ENCODE measurements at regions not wholly inside any gene's neighbourhood (a gene's known extent, or its start where the extent isn't known, plus 50 kb on each side); places are given as distances from the start of the nearest gene placed in this dataset.

DNA sequence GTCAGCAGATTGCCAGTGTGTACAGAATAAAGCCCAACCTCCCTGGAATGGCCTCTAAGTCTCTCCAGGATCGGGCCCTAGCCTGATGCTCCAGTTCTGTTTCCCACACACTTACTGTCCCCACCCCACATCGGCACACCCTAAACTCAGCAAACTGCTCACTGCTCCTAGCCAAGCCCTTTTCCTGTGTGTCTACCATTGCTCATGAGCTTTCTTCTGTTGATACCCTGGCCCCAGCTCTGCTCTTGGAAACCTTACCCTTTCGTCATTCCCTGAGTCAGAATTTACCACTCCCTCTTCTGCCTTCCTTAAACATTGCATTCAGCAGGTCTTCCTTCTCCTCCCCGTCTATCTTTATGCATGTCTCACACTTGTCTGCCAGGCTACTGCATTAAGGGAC is 158.9 kb downstream of the TMX1 start:
- DNase-seq: peak; percentile 93

DNA sequence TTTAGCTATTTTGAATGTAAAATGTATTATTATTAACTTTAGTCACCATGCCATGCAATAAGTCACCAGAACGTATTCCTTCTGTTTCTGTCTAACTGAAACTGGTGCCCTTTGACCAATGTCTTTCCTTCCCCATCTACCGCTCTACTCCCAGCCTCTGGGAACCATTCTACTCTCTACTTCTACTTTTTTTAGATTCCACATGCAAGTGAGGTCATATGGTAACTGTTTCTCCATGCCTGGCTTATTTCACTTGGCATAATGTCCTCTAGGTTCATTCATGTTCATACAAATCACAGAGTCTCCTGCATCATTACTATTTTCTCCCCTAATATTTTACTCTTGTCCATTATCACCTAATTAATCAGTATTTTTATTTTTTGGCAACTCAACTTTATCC is 160.1 kb downstream of the TMX1 start:
- no peak for DNase-seq

DNA sequence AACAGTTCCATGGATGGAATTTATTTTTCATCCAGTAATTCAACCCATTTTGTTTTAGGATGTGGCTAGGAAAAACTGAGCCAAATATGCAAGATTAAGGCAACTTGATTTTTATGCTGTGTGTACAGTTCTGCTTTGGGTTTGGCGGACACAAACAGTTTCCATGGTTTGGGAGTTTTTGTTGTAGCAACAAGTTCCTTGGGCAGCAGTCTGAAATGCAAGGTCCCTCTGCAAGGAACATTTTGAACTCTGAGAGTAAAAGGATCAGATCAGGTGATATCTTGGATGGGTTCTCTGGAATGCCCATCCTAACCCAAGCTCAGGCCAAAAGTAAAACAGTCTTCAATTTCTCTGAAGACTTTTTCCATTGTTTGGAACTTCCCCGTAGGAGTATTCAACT is 161.2 kb downstream of the TMX1 start:
- DNase-seq: no peak

DNA sequence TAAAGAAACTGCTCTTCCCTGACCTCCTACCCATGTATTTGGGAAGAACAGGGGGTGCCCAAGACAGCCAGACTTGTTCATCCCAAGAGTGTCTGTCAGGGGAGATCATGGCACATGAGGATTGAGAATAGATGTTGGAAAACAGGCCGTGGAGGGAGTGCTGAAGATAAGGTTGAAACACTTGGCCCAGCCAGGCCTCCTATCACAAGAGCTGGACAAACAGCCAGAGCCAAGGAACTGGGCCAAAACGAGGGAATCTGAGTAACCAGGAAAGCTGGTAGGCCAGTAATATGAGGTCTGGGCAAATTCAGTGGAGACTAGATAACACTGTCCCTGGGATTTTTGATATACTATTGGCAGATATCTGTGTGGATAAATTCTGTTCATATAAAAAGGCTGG is 161.7 kb downstream of the TMX1 start:
- DNase-seq: no peak

DNA sequence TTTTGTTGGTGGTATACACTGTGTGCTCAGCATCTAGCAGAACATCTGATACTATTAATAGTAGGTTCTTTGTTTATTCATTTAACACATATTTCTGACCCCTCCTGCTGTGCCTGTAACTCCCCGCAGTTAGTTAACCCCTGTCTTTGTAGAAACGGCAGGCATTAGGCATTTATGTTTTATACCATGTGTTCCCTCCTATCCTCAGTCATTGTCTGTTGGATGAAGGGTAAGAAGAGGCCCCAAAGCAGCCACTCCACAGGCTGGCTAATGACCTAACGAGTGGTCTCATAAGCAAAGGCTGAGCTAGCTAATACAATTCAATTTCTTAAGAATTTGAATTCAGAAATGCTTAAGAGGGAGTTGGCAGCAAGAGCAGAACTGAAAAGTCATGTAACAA is 170.8 kb downstream of the TMX1 start:
- DNase-seq: peak; percentile 56

DNA sequence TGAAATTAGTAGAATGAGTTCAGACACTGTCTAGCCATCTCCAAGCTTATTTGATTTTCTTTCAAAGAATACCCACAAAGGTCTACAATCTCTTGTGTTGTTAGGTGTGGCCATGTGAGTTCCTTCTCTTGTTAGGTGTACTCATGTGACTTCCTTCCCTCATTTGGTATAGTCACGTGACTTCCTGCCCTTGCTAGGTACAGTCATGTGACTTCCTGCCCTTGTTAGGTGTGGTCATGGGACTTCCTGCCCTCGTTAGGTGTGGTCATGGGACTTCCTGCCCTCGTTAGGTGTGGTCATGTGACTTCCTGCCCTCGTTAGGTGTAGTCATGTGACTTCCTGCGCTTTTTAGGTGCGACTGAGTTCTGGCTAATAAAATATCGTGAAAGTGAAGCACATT is 179.6 kb downstream of the TMX1 start:
- DNase-seq: no peak

DNA sequence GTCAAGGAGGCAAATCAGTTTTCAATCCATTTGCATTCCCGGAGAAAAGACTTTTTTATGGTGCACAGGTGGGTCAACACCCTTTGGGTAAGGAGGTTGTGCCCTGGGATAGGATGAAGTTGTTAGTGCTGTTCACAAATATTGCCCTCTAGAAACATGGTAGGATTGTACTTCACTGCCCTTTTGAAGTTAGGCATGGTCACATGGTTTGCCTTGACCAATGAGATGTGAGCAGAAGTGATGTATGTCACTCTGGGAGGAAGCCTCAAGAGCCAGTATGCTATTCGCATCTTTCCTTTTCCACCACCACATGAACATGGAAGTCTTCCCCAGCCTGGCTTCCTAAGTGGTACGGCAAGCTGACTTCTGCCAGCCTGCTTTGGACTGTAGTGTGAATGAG is 182.7 kb downstream of the TMX1 start:
- no peak for DNase-seq

DNA sequence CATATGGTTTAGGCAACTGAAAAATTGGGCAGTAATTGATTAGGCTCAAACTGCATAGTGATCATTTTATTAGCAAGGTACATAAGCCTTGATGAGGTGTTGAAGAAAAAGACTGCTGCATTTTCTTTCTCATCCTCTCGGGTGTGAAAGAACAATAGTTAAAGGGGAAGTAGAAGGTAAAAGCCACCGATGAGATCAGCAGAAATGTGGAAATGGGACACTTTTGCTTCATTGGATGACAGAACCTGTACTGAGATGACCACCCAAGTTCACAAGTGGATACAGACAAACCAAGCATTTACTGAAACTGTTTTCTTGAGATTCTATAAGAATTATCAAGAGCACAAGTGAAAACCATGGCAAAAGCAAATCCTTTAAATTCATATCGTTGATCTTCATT is 184.0 kb downstream of the TMX1 start:
- DNase-seq: no peak

DNA sequence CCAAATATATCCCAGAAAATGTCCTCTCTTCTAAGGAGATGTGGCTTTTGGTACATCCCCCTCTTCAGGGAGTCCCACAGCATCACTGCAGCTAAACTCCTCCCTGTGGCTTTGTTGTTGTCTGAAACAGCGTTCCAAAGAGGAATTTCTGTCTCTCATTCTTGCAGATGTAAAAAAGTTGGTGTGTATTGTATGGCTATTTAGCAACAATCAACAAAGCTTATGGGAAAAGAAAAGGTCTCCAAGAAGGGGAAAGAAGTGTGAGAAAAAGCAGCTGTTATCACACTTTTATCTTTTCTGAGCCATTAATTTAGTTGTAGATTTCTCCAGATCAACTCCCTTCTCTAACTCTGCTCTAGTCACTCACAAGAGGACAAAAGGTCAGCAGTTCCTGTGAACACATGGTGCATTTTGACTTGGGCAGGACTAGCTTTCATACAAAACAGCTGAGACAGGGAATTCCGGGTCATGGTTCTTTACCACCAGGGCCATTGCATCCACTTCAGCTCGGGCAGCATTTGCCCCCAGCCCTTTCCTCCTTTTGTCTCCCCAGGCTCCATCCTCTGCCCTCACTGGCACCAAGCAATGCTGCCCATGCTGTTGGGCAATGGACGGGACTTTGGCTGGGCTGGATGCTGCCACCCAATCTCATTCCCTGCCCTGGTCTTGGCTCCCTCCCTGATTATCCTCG is 184.7 kb downstream of the TMX1 start:
- DNase-seq: peak; percentile 81

DNA sequence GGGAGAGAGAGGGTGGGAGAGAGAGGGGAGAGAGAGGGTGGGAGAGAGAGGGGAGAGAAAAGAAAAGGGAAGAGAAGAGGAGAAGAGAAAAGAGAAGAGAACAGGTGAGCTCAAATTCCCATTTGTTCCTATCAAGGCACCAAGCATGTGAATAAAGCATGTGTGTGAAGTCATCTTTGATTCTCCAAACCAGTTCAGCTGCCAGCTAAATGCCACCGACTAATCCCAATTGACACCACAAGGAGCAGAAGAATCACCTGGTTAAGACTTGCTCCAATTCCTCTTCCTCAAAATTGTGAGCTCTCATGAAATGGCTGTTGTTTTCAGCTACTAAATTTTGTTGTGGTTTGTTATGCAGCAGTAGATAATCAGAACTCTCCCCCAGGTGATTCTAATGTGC is 188.9 kb downstream of the TMX1 start:
- DNase-seq: no peak

DNA sequence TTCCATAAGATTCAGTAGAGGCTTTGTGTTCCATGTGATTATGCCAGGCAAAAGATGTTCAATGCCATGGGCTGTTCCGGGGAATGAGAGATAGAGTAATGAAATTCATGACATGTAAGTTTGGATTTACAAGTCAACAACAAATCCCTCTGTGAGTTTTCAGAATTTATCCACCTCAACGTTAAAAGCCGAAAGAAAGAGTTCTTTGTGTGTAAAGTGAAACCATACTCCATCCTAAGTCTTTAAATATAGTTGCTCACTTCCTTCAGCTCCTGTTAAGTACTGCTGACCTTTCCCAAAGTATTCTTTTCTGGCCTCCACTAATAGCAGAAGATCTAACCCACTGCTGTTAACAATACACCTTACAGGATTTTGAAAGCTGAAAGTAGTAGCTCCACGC is 190.0 kb downstream of the TMX1 start:
- no peak for DNase-seq

DNA sequence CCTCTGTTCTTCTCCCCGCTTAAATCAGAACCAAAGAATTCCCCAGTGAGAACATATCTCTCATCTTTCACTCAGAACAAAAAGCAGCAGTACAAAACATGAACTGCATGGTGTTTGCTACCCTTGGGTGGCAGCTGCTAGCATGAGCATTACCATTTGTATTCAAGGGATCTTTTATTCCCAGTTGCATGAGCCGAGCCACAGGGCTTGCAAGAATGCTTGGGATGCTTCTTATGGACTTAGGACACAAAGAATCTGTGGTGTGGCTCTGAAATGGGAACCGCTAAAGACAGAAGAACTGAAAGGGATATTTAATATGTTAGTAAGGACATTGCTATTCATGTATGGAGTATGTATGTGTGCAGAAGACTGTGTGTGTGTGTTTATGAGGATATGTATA is 190.6 kb downstream of the TMX1 start:
- peak; percentile 85 for DNase-seq

DNA sequence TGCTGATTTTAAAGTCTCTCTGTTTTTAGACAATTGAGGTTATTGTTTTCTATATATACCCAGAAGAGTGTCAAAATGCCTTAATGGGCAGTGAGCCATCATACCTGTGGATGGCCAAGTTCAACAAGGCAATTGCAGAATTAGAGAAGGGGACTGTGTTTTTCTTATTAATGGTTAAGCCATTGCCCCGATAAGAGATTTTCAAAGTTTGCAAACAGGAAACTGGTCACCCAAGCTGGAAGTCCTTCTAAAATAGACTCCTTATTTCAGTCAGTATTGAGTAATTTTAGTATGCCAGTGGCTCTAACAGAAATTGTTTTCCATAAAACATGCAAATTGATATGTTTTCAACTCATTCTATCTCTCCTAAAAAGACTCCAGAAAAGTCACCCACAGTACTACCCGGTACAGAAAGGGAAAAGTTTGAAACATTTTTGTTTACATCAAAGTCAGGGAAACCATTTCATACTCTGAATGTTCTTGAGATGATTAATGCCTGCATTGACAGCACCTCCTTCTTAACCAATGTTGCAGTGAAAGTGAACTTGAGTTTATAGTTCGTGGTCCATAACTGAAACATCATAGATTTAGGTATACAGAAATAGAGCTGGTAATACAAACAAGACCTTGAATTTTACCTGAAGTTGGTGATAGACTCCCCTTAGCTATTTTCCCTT is 191.1 kb downstream of the TMX1 start:
- DNase-seq: peak; percentile 56

DNA sequence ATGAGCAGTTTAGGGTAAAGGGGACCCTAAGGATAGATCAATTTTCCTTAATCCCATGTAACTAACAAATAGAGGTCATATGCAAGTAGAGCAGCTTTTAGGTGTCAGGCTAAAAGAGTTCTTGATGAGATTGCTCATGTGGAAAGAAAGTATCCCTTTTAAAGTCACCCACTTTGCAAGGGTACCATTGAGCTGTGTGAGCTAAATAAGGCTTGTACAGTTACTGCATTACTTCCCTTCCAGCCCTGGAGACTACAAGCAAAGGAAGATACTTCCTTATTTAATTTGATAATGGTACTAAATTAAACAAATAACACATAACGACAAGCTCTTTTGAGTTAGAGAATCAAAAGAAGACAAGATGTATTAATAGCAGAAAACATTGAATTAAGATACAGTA is 191.7 kb downstream of the TMX1 start:
- DNase-seq: no peak

DNA sequence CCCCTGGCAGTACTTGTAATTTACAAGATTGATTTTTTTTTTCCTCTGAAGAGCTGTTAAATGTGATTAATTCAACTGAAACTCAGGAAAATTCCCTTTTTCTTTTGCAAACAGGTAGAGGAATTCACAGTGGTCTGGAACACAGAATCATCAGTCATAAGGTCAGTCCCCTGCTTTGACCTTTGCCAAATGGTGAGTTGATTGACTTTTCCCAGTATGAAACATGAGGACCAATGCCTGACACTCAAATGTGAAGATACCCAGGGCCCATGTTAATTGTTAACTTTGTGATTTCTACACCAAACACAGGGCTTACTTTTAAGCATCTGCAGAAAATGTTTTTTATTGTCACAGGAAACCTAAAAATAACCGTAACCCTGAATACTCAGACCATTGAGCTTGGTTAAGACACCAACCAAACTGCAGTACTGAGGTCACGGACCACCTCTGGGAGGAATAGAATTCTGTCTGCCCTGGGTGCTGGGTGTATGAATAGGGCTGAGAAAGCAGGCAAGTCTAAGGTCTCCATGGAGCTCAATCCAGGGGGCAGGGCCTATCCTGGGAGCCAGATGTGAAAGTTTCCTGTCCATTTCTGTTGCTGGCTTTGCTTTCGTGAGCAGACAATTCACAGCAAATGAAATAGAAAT is 192.4 kb downstream of the TMX1 start:
- DNase-seq: no peak

DNA sequence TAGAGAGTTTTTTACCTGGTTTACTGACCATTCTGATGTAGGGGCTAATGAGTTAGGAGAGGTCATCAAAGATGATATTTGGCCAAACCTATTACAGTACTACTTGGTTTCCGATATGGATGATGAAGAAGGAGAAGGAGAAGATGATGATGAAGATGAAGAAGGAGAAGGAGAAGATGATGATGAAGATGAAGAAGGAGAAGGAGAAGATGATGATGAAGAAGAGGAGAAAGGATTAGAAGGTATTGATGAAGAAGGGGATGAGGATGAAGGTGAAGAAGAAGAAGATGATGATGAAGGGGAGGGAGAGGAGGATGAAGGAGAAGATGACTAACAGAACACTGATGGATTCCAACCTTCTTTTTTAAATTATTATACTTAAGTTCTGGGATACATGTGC is 196.6 kb downstream of the TMX1 start:
- no peak for DNase-seq

DNA sequence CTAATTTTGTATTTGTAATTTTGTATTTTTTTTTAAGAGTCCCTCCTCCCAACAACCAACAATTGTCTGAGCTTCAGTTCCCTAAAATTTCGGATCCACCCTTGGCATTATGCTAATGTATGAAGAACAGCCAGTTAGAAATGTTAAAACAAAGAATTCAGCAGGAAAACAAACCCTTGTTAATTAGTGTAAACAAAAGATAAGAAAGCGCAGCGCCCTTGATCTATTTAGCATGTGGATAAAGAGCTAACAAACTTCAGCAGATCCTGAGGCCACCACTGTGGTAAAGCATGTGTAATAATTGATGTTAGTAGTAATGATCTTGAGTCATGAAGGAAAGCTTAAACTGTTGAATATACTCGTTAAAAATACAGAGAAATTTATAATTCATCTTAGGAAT is 199.8 kb downstream of the TMX1 start:
- DNase-seq: no peak

DNA sequence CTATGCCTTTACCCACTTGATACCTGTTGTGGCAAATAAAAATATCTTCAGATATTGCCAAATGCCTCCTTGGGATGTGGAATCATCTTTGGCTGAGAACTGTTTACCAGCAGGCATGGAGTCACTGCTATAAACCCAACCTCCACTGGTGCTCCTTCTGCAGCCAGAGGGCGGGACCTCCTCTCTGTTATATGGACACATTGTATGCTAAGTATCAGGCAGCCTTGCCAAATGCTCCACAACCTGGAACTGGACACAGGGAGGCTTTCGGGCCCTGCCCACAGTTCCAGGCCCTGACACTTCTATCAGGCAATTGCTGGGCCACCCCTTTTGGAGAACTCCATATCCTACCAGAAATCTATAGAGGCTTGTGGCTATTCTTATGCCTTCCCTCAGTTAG is 201.0 kb downstream of the TMX1 start:
- DNase-seq: no peak

DNA sequence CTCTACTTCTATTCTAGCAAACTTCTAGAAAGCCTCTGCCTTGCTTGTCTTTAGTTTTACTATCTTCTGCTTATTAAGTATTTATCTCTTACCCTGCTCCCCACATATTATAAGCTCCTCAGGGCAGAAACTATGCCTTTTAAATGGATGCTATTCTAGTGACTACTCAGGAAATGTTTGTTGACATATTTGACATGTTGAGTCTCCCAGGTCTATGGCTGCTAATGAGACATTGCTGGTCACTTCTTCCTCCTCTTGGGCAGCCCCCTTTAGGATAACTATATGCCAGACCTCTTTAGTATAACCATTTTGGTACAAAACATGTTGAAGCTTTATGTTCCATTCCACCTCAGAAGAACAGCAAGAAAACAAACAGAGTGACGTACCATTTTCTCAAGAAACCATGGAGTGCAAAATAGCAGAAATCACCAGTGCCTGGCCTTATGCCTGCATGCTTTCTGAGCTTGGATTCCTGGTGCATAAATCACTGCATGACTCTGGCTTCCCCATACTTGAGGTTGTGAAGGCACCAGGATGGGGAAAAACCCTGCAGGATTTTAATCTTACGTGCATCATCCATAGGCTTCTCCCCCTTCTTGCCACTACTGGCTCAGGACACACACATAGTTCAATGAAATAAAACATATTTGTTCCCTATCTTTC is 202.6 kb downstream of the TMX1 start:
- peak; percentile 99 for DNase-seq

DNA sequence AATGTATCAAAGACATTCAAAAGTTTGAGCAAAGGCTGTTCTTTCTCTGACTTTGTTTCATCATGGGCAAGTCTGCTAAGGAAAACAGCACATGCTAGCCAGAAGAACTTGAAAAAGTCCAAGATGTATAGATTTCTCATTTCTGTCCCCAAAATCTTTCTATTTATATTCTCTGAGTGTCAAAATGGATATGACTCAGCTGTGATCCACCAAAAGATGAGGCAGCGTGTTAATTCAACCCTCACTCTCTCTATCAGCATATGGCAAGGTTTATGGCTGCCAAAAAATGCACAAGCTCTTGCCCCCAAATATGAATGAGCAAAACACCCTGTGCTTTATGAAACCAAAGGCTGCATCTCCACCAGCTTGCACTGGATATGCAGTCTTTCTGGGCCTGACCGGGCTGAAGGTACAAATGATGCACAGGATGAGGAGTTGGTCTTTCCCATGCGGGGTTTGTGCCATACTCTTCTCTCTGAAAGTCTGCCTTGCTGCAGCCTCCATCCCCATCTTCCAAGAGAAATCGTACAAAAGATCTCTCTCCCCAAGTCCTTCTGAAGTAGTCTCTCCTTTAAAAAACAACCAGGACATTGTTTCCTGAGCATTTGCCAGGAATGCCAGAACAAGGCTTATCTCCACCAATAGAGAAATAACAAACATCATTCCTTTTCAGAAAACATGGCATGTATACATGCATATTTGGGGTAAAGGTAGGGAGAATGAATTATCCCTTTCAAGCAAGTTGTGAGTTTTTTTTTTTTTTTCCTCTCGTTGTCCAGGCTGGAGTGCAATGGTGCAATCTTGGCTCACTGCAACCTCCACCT is 203.4 kb downstream of the TMX1 start:
- peak; percentile 83 for DNase-seq

DNA sequence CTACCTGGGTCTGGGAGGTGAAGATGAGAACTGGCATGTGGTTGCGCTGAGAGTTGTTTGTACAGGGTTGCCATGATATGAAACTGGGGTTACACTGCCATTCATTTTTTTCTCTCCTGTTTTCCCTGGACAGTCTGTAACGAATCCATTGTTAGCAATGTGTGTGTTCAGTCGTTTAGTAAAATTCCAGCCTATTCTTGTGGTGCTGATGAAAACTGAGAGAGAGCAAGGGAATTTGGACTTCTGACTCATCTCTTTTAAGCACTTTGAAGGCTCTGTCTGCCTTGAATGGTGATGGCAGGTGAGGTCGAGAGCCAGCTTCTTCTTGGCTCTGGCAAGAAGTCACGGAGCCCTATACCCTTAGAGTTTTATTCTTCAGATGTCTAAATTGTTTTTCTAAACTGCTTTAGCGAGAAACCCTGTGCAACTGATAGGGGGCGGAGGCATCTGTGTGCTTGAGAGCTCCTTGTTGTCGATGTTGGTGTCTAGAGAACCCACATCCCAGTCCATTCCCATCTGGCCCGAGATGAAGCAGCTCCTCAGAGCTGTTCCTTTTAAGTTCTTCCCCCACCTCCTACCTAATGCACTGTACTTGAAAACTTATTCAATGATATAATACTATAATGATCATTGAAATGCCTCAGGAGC is 204.4 kb downstream of the TMX1 start:
- DNase-seq: peak; percentile 34

DNA sequence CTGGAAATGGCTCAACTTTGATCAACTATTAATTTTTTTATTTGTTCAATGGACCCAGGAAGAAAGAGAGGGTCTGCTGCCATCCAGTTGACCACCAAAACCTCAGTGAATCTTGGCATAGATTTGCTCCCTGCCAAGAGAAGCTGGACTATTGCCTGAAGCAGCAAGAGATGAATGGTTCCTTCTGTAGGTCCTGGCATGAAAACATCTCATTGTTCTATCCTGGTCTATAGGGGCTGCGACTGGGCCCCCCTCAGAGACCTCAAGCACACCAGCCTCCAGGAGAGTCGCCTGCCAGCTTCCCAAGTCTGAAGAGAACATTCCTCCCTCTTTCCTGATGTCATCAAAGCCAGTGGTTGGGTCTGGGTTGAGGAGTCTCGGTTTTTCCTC is 204.9 kb downstream of the TMX1 start:
- DNase-seq: no peak
